GM21381 (cell line): ENCODE measurements at regions not wholly inside any gene's neighbourhood (a gene's known extent, or its start where the extent isn't known, plus 50 kb on each side); places are given as distances from the start of the nearest gene placed in this dataset.

ENCODE experiments used
- ATAC-seq: cut with Tn5 transposase; IDR thresholded peaks from one replicate; pipeline ENCODE4 v1.9.1; 2021; ENCODE audit warnings: mild to moderate bottlenecking, moderate library complexity; ENCODE audit not compliant: unreplicated experiment

DNA sequence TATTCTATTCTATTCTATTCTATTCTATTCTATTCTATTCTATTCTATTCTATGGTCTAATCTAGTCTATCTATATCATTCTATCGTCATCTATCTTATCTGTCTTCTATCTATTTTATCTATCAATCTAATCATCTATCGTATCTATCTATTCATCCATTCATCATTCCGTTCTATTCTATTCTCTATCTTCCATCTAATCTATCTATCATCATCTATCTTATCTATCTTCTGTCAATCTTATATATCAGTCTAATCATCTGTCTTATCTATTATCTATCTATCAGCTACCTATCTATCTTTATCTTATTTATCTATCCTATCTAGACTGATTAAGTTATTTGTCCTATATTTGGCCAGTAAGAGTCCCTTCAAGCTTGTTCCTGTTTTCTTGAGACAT is 831.5 kb upstream of the TMEM132C start:
- ATAC-seq: no peak

DNA sequence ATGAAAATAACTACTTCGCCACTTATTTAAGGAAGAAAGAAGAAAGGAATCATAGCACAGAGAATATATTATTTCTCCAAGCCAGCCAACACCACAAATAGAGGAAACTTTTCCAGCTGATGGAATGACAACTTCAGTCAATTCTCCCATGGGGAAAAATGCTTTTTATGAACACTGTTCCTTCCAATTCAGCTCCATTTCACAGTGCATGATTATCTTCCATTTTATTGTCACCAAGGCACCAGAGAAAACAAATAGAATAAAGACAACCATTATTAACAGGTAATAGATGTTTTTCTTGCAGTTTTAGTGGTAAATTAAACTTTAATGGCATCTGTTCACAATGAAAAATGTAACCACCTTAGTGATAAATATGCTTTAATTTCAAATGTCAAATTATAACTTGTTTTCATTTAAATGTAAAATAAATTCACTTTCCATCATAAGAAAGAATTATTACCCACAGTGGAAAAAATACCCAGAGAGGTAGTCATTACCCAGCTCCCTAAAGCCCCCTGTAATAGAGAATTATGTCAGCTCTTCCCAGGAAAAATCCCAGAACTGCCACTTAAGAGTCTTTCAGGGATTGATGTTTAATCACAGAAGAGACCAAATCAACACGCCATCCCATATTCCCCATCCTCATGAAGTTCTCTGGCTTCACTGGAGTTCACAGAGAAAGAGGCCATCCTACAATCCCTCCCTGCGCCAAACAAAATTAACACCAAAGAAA is 828.3 kb upstream of the TMEM132C start:
- ATAC-seq: no peak

DNA sequence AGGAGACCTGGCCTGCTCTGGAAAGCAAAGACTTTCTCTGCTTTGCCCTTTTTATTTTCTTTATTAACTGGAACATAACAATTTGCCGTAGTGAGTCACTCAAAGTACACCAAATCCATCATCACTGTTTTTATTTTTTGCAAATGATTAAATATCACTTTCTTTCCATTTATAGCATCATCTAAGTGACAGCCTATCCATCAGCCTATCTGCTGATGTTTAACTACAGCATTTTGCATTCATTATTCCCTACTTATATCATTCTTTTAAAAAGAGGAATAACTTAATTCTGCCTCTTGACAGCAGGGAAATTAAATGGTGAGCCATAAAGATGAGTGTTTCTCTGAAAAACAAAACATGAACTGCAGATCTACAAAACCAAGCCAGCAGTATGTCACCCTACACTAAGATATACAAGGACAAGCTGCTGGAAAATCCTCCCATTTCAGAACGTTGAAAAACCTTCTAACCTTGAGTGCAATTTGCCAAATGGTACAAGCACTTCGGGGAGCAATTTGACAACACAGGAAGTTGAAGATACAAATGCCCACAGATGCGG is 821.3 kb upstream of the TMEM132C start:
- ATAC-seq: no peak

DNA sequence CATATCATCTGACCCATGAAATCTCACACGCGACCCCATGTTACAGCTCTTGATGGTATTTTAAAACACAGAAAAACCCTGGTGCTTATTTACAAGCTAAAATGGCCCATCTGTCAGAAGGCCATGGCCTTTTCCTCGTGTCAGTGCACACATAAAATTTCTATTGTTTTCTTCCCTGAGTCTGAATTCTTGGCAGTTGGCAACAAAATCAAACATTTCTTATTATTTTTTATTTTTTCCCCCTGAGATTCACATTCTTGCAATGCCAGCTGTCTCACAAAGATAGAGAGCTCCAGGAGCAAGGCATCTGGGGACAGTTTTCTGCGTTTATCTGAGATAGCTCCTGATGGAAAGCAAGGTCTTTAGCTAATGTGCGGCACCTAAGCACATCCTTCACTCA is 818.1 kb upstream of the TMEM132C start:
- ATAC-seq: no peak

DNA sequence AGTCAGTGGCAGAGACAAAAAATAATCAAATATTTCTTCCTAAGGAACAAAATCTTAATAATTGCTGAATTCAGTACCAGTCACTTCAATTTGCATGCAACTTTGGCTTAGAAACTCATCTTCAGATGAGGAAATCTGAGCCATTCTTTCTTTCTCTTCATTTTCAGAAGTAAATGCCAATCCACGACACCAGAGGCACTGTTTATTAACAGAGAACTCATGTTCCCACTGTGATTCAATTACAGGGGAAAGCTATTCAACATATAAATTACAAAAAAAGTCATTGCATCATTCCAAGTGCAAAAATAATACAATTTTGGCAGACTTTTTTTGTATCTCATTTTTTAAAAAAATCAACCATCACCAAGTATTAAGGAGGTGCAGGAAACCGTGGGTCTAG is 816.1 kb upstream of the TMEM132C start:
- ATAC-seq: no peak

DNA sequence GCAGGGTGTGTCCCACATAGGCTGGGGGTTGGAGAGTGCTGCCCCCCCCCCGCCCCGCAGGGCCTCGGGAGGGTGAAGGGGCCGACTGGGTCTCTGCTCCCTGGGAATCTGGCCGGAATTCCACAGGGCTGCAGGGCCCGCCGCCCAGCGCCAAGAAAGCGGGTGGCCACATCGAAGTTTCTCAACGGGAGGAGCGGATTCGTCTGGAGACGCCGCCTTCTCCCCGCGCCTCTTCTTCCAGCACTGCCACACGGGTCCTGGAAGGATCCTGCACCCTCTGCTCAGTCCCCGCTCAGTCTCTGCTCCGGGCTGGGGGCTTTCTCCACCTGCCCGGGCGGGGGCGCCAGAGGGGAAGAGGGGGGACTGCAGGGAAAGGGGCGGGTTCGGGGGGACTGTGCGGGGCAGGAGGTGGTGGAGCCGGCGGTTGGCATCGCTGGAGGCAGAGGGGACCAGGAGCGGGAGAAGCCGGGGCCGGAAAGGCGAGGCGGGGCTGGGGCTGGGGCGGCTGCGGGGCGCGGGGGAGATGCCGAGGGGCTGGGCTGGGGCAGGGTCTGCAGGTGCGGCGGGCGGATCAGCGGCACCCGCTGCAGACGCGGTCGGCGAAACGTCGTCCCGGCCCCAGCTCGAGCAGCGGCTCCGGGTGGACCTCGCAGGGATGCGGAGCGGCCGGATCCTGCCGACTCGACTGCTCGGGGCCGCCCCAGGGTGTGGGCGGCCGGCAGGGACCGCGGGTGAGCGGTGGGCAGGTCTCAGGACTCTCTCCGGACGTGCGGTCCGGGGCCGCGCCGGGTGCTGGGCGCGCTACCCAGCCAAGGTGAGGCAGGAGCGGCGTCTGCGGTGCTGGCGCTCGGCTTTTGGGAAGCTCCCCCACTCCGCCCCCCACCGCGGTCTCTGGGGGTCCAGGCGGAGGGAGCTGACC is 811.4 kb upstream of the TMEM132C start:
- no peak for ATAC-seq

DNA sequence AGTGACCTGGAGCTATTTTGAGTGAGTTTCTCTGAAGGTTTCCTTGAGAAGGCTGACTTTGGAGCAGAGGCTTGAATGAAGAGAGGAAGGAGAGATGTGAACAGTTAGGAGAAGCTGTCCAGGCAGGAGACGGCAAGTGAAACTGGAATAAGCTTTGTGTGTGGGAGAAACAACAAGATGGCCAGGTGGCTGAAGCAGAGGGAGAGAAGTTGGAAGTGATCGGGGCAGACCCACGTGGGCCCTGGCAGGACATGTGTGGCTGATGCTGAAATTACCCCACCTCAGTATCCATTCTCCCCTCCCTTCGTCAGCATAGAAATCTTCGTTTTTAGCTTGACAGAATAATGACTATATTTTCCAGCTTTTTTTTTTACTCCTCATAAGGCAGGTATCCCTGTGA is 809.2 kb upstream of the TMEM132C start:
- no peak for ATAC-seq

DNA sequence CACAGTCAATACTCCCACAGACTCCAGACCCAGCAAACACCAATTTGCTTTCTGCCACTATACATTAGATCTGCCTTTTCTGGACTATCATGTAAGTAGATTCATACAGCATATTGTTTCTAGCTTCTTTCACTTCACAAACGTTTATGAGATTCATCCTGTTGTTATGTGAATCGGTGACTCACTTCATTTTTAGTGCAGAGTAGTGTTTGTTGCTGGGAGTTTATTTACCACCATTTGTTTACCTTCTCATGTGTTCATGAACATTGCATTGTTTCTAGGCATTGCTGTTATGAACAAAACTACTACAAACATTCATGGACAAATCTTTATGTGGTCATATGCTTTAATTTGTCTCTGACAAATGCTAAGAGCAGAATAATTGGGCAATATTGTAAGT is 807.8 kb upstream of the TMEM132C start:
- ATAC-seq: no peak

DNA sequence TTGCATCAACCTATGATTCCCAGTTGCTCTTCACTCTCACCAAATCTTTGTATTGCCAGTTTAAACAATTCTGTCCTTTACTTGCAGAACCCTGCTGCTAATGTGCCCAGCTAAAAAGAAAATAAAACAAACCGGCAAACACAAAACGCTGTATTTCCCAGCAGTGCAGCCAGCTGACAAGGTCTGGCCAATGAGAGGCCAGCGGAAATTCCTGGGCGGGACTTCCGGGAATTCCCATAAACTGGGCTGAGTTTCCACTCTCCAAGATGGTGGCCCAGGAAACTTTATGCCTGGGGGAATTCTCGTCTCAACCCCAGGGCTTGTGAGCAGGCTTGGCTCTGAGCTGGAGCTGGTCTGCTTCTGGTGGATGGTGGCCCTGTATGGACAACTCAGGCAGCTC is 807.3 kb upstream of the TMEM132C start:
- ATAC-seq: no peak

DNA sequence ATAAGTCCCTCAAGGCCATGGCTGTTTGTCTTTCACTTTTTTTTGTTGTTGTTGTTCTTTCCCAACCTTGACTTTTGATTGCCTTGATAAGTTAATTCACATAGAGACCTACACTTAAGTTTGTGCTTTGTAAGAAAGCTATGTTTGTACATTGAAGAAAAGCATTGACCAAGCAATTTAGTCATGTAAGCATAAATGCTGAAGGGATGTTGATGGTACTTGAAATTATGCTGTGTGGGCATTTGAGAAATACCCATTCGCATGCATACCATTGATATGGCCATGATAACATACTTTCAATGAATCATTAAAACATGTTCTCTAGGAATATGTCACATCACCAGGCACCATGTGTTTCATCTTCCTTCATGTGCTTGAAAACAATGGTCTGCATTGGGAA is 803.7 kb upstream of the TMEM132C start:
- no peak for ATAC-seq

DNA sequence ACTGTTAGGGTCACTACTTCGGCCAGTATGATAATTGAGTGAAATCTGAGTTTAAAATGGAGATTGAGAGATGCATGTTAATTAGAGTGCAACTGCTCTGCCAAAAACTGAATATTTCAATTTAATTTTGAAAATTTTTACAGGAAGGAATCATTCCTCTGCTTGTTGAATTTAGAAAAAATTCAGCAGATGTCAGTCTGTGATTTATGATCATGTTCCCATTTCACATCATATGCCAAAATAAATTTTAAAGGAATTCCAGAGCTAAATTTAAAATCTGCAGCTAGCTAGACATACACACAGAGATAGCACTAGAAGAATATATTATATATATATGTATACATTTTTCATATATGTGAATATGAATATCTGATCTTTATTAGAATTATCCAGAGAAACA is 797.6 kb upstream of the TMEM132C start:
- ATAC-seq: no peak

DNA sequence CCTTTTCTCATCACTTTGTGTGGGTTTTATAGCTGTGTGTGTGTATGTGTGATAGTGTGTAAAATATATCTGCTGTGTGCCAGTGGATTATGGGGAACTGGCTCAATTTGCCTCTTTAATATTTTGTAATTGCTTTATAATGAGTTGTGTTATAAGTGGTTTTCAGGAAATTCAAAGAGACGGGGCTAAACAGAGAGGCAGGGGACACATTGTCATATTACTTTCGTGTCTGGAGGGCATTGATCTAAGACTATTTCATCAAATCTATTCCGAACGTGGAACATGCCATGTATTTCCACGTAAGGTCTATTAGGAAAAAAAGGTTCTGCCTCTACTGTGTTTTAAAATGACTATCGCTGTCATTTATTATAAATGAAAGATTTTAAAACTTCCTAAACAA is 793.2 kb upstream of the TMEM132C start:
- ATAC-seq: no peak

DNA sequence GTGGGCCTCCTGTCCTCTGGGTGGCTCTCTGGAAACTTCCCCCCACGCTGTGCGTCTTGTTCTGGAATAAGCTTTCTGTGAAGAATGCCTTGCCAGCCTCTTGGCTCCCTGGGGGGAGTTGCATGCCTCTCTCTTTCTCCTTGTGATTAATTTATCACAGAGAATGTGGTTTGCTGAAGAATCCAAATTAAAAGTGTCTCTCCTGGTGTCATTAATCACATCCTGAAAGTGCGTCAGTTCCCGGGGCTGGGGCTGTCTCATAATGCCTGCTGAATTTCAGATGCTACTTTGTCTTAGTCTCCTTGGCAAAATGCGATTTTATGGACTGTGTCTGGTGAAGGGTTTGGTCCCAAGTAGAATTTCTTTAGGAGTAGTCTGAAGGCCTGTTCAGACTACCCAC is 787.7 kb upstream of the TMEM132C start:
- ATAC-seq: no peak

DNA sequence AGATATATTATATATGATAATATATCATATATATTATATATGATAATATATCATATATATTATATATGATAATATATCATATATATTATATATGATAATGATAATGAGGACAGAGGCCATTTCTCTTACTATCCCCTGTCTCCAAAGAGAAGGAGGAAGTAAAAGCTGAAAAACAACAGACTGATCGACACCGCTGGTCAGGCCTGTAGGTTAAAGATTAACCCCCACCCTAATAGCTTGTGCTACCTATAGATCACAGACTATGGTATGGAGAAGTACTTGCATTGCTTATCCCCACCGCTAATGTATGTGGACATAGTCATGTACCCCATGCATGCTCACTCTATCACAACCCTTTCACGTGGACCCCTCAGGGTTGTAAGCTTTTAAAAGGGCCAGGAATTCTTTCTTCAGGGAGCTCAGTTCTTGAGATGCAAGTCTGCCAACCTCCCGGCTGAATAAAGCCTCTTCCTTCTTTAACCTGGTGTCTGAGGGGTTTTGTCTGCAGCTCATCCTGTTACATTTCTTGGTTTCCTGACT is 786.1 kb upstream of the TMEM132C start:
- ATAC-seq: no peak

DNA sequence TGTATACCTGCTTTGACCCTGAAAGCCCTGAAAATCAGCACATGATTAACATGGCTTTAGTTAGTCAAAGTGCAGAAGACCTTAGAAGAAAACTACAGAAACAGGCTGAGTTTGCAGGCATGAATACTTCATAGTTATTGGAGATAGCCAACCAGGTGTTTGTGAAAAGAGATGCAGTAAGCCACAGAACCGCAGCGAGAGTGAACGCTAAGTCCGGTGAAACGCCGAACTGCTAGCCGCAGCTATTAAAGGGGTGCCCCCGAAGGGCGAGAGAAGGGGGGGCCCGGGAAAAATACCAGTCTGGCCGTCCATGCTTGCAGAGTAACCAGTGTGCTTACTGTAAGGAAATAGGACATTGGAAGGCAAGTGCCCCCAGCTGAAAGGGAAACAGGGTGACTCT is 784.0 kb upstream of the TMEM132C start:
- ATAC-seq: no peak

DNA sequence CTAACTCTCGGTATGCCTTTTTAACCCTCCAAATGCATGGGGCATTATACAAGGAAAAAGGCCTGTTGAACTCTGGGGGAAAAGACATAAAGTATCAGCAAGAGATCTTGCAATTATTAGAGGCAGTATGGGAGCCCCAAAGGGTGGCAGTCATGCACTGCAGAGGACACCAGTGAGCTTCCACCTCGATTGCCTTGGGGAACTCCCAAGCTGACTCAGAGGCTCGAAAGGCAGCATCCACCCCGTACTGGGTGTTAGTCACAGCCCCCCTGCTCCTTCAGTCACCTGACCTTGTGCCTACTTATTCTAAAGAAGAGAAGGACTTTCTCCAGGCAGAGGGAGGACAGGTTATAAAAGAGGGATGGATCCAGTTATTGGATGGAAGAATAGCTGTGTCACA is 781.4 kb upstream of the TMEM132C start:
- no peak for ATAC-seq

DNA sequence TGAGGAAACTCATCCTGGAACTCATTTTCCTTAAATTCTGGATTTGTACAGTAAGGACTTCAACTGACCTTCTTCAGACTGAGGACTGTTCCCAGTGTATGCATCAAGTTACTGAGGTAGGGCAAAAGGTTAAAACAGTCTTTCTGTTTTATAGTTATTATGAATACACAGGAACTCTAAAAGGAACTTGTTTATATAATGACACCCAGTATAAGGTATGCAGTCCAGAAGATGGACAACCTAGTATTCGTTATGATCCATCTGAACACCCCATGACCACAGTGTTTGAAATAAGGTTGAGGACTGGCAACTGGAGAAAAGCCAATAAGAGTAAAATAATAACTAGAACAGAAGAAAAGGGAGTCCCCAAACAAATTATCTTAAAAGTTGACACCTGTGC is 779.9 kb upstream of the TMEM132C start:
- no peak for ATAC-seq

DNA sequence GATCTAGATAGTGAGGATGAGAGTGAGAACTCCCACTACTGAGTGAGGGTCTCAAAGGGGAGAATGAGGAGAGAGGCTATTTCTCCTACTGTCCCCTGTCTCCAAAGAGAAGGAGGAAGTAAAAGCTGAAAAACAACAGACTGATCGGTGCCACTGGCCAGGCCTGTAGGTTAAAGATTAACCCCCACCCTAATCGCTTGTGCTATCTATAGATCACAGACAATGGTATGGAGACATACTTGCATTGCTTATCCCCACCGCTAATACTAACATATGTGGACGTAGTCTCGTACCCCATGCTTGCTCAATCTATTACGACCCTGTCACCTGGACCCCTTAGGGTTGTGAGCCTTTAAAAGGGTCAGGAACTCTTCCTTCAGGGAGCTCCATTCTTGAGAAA is 777.9 kb upstream of the TMEM132C start:
- ATAC-seq: no peak

DNA sequence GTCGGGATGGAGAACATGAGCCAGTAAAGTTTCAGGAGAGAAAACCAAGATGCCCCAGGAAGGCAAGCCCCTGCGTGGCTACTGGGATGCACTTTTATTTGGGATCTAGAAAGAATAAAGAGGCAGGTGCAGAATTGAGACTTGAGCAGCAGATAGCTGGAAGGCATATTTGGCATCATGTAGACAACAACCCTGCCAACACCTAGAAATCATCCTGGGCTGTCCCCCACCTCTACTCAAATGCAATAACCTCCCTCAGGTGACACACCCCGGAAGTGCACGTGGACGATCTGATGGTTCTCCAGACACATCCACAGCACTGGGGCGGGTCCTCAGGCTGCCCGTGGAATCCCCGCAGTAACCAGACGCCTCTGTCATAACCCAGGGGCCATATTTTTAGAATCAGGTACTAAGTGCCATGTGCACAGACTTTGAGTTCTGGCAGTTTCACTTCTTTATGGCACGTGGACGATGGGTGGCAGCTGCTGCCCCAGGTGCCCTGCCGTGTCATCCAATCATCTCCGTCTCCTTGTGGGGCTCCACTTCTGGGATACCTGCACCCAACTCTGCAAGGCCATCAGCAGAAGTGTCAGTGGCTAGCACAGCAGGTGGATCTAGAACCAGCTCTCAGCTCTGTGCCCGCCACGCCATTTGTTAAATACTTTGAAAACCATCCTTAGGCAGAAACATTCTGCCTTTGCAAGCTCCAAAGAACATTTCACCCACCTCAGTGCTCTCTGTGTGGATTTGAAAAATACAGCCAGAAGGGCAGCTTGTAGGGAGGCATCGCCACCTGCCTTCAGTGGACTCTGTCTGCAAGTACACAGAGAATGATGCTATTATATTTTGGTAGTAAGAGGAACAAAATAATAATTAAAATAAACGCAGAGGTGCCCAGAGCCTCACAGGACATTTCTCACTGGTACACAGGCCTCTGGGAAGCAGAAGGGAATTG is 771.7 kb upstream of the TMEM132C start:
- ATAC-seq: no peak

DNA sequence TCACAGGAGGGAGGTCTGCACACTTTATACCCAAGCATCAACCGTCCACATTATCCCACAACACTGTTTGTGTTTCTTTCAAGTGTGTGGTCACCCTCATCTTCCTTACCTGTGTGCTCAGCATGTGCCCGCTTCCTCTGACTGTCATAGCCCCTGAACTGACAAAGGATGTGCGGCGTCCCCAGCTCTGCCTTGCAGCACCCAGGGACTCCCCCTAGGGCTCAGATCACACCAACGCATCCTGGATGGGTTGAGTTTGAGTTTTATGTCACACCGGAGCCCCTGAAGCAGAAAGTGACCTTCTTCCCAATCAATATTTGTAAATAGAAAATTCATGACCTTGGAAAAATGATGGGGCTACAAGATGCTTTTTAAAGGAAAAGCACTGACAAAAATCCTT is 770.7 kb upstream of the TMEM132C start:
- no peak for ATAC-seq
